HepG2 (cell line): ENCODE measurements at regions not wholly inside any gene's neighbourhood (a gene's known extent, or its start where the extent isn't known, plus 50 kb on each side); places are given as distances from the start of the nearest gene placed in this dataset.

ENCODE experiments used
- ATAC-seq: fragments of 200-7000 bp; cut with Tn5 transposase; 3 replicates; pipeline ENCODE4 v1.9.1; 2020; ENCODE audit warnings: mild to moderate bottlenecking, moderate library complexity
- BruUV-seq: library from RNA; stranded (reverse); fragments of 400-500 nt; replicated peaks from 2 replicates; lab custom pipeline; 2021; lab: Mats Ljungman, UMichigan
- CTCF ChIA-PET: fragments of 300-600 bp; formaldehyde crosslinking; extraction: SDS; loops from one replicate; lab custom pipeline; 2021; ENCODE audit warnings: low total read pairs, inconsistent platforms, low intra/inter-chr PET ratio; lab: Yijun Ruan, JAX
- POLR2A ChIA-PET: fragments of 350-600 bp; sonication (Branson Sonifier 250); formaldehyde crosslinking; loops from one replicate; lab custom pipeline; 2020; ENCODE audit warnings: antibody characterized with exemption, inconsistent platforms; lab: Yijun Ruan, JAX
- DNase-seq: peaks from one replicate; pipeline ENCODE4 v3.0.0-alpha.2; 2015; ENCODE audit warnings: low spot score
- FAIRE-seq: peaks from 3 replicates; lab custom pipeline; 2011; peaks lifted over from hg19 to GRCh38; lab: Jason Lieb, UNC
- H2AFZ ChIP-seq: one replicate; pipeline ENCODE4 v1.6.1; 2011; ENCODE audit warnings: low read length, inconsistent platforms
- H3K27ac ChIP-seq: fragments of 300-600 bp; 3 replicates; pipeline ENCODE4 v1.8.0; 2011; ENCODE audit warnings: mixed run types, mild to moderate bottlenecking, mixed read lengths, low read length, inconsistent platforms; ENCODE audit not compliant: insufficient read depth; ENCODE audit errors: extremely low read length
- H3K27me3 ChIP-seq, 2 experiments: fragments of 200-600 bp in 1 of 2; 2 replicates in 1 of 2; 3 replicates in 1 of 2; pipeline versions ENCODE4 v1.6.0 to v1.8.0; 2011; ENCODE audit warnings: low read length in 2 of 2, mild to moderate bottlenecking in 2 of 2, moderate library complexity in 2 of 2, inconsistent platforms in 1 of 2; ENCODE audit not compliant: insufficient read depth in 2 of 2, control insufficient read depth in 1 of 2
- H3K36me3 ChIP-seq, 2 experiments: fragments of 200-600 bp in 1 of 2; replicated peaks in 1 of 2; 2 replicates in 1 of 2; 3 replicates in 1 of 2; pipeline versions ENCODE4 v1.5.1 to v1.8.0; 2011; ENCODE audit warnings: low read length in 2 of 2, inconsistent platforms in 1 of 2; ENCODE audit not compliant: insufficient read depth in 2 of 2, control insufficient read depth in 1 of 2
- H3K4me1 ChIP-seq: 2 replicates; pipeline ENCODE4 v1.5.1; 2012; ENCODE audit warnings: low read length, inconsistent platforms; ENCODE audit not compliant: insufficient read depth
- H3K4me2 ChIP-seq: 2 replicates; pipeline ENCODE4 v1.6.0; 2011; ENCODE audit warnings: low read depth, low read length, inconsistent platforms
- H3K4me3 ChIP-seq, 3 experiments: fragments of 200-600 bp in 1 of 3; sonication (generic), shearing (Covaris generic) in 1 of 3; replicated peaks in 1 of 3; 2 replicates each; pipeline ENCODE4 v1.5.1; 2011 to 2016; ENCODE audit warnings: low read length in 3 of 3, inconsistent platforms in 2 of 3, low read depth in 2 of 3, mild to moderate bottlenecking in 2 of 3, control low read depth in 1 of 3, mixed read lengths in 1 of 3; ENCODE audit not compliant: insufficient read depth in 1 of 3
- H3K79me2 ChIP-seq: one replicate; pipeline ENCODE4 v1.6.1; 2011; ENCODE audit warnings: low read length, inconsistent platforms; ENCODE audit not compliant: insufficient read depth
- H3K9ac ChIP-seq: 2 replicates; pipeline ENCODE4 v1.6.0; 2011; ENCODE audit warnings: mild to moderate bottlenecking, low read depth, low read length, inconsistent platforms; ENCODE audit not compliant: insufficient read depth
- H3K9me3 ChIP-seq: 2 replicates; pipeline ENCODE4 v1.5.1; 2012; ENCODE audit warnings: mild to moderate bottlenecking, low read length
- H4K20me1 ChIP-seq: 2 replicates; pipeline ENCODE4 v1.6.0; 2011; ENCODE audit warnings: inconsistent platforms, mild to moderate bottlenecking, low read length, moderate library complexity; ENCODE audit not compliant: insufficient read depth
- KLF6 ChIP-seq: IDR thresholded peaks from 2 replicates; pipeline ENCODE4 v1.8.0; 2016; ENCODE audit warnings: missing biosample characterization, missing genetic modification reagents
- NR3C1 ChIP-seq: sonication (generic); formaldehyde crosslinking; IDR thresholded peaks from 2 replicates; pipeline ENCODE4 v1.4.0; 2020; ENCODE audit warnings: missing genetic modification reagents
- TEAD3 ChIP-seq: optimal IDR thresholded peaks from 2 replicates; pipeline ENCODE3; 2016; ENCODE audit warnings: borderline replicate concordance
- TSC22D2 ChIP-seq: sonication (generic); formaldehyde crosslinking; IDR thresholded peaks from 2 replicates; pipeline ENCODE4 v1.5.1; 2020; ENCODE audit warnings: missing genetic modification reagents, mild to moderate bottlenecking, borderline replicate concordance
- ZNF33A ChIP-seq: sonication (generic); formaldehyde crosslinking; IDR thresholded peaks from 2 replicates; pipeline ENCODE4 v1.5.1; 2020; ENCODE audit warnings: missing genetic modification reagents, mild to moderate bottlenecking, moderate library complexity, borderline replicate concordance
- ZNF431 ChIP-seq: sonication (generic); formaldehyde crosslinking; IDR thresholded peaks from 2 replicates; pipeline ENCODE4 v1.9.0; 2022; ENCODE audit warnings: missing genetic modification reagents, low read depth, mild to moderate bottlenecking, borderline replicate concordance
- ZNF776 ChIP-seq: sonication (generic); formaldehyde crosslinking; IDR thresholded peaks from 2 replicates; pipeline ENCODE4 v1.4.0; 2020; ENCODE audit warnings: mild to moderate bottlenecking, missing genetic modification reagents
- WGBS: methylation state at CpG from one replicate; pipeline ENCODE4 v1.1.6; 2017; ENCODE audit warnings: low lambda C conversion rate; 5-methylcytosine and 5-hydroxymethylcytosine counted together
- in situ Hi-C: cut with HindIII; loops from 2 replicates; pipeline ENCODE4 v1.10.0; 2017; ENCODE audit warnings: low pct_unique_long_range_greater_than_20kb; ENCODE audit not compliant: extremely low pct_ligation_motif_present
- intact Hi-C: fragments of 100-400 bp; cut with micrococcal nuclease; formaldehyde crosslinking; loops from one replicate; pipeline ENCODE4 v1.10.0; 2022; ENCODE audit not compliant: unreplicated experiment
- TF ChIP-seq, protein P1 (sequence below): sonication (generic); formaldehyde crosslinking; IDR thresholded peaks from 2 replicates; pipeline ENCODE4 v1.5.0; 2020; ENCODE audit warnings: missing genetic modification reagents, mild to moderate bottlenecking, borderline replicate concordance
- TF ChIP-seq, protein P2 (sequence below): sonication (generic); formaldehyde crosslinking; IDR thresholded peaks from 2 replicates; pipeline ENCODE4 v1.8.0; 2022; ENCODE audit warnings: missing genetic modification reagents, mild to moderate bottlenecking, moderate library complexity, borderline replicate concordance
- TF ChIP-seq, protein P3 (sequence below): sonication (generic); formaldehyde crosslinking; conservative IDR thresholded peaks from 2 replicates; pipeline ENCODE4 v1.4.0; 2020; ENCODE audit warnings: missing genetic modification reagents

DNA sequence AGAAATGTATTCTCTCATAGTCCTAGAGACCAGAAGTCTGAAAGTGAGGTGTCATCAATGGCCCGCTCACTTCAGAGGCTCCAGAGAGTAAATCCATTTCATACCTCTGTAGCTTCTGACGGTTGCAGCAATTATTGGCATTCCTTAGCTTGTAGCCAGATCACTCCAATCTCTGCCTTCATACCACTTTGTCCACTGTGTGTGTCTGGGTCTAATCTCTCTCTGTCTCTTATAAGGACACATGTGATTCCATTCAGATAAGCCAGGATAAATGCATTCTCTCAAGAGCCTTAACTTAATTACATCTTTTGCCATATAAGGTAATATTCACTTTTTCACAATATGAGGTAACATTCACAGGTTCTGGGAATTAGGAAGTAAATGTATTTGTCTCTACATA, 365.7 kb downstream of the GXYLT1 start (continued):
- no peak for TF ChIP-seq KLF6 (CRISPR knock-in tag)

DNA sequence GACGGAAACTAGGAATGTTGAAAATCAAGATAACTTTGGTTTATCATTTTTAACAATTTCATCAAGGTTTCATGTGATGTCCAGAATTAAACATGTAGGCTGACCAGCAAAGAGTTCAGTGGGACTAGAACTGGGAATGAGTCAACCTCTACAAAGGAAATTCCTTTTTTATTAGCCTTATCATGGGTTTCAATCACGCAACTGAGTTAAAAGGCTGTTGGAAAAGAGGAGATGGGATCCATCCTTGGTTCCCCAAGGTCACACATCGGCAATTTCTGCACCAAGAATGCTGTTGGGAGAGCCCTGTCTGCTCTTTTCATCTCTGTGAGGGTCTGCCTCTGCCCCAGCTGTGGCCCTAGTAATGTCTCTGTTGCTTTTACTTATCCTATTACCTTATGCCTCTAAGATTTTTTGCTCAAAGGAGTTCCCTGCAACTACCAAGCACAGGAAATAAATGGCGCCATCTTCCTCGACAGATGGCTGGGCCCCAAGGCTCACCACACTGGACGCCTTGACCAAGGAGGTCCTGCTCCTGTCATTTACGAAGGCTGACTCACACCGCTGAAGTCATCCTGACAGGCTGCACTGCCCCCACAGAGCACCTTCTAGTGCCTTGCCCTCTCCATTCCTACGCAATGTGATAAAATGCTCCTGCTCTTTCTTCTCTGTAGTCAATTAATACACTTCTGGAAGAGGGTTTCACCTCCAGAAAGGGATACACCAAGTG, 367.4 kb downstream of the GXYLT1 start:
- 14% methylated on average over 8 of the region's 9 CpGs for WGBS
- Histone ChIP-seq H3K9me3 (no peaks in the 10 kb centered on the region), H3K36me3 (no peaks in the 10 kb centered on the region), H2AFZ (no peak overlapping the region), H3K4me3 (no peak overlapping the region), H3K27ac (no peak overlapping the region), H3K79me2 (no peaks in the 10 kb centered on the region), H3K4me1 (no peaks in the 10 kb centered on the region), H3K4me2 (no peak overlapping the region), H3K9ac (no peak overlapping the region), H4K20me1 (no peaks in the 10 kb centered on the region), H3K27me3 (0 out of 5 replicates have a peak, but pooled peaks cover 0 to 2% of the 10 kb centered on the region in 2 experiments)
- POLR2A ChIA-PET, result no interaction called here
- in situ Hi-C loops (no loop called here), intact Hi-C loops (no loop called here)
- CTCF ChIA-PET, result no interaction called here
- ATAC-seq (no peak), FAIRE-seq (no peak), DNase-seq (no peak)
- BruUV-seq, result no TSS peak
- TF ChIP-seq, protein P1, sequence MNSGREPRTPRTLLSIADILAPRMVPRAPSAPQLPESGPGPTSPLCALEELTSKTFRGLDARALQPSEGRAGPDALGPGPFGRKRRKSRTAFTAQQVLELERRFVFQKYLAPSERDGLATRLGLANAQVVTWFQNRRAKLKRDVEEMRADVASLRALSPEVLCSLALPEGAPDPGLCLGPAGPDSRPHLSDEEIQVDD (CRISPR knock-in tag), result no peak
- TF ChIP-seq ZNF776 (CRISPR knock-in tag) (no peak), TEAD3 (no peak), ZNF431 (no peak), TSC22D2 (CRISPR knock-in tag) (no peak), ZNF33A (CRISPR knock-in tag) (no peak), NR3C1 (CRISPR knock-in tag) (no peak)
- TF ChIP-seq, protein P2, sequence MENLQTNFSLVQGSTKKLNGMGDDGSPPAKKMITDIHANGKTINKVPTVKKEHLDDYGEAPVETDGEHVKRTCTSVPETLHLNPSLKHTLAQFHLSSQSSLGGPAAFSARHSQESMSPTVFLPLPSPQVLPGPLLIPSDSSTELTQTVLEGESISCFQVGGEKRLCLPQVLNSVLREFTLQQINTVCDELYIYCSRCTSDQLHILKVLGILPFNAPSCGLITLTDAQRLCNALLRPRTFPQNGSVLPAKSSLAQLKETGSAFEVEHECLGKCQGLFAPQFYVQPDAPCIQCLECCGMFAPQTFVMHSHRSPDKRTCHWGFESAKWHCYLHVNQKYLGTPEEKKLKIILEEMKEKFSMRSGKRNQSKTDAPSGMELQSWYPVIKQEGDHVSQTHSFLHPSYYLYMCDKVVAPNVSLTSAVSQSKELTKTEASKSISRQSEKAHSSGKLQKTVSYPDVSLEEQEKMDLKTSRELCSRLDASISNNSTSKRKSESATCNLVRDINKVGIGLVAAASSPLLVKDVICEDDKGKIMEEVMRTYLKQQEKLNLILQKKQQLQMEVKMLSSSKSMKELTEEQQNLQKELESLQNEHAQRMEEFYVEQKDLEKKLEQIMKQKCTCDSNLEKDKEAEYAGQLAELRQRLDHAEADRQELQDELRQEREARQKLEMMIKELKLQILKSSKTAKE, result no peak
- TF ChIP-seq, protein P3, sequence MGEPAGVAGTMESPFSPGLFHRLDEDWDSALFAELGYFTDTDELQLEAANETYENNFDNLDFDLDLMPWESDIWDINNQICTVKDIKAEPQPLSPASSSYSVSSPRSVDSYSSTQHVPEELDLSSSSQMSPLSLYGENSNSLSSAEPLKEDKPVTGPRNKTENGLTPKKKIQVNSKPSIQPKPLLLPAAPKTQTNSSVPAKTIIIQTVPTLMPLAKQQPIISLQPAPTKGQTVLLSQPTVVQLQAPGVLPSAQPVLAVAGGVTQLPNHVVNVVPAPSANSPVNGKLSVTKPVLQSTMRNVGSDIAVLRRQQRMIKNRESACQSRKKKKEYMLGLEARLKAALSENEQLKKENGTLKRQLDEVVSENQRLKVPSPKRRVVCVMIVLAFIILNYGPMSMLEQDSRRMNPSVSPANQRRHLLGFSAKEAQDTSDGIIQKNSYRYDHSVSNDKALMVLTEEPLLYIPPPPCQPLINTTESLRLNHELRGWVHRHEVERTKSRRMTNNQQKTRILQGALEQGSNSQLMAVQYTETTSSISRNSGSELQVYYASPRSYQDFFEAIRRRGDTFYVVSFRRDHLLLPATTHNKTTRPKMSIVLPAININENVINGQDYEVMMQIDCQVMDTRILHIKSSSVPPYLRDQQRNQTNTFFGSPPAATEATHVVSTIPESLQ (CRISPR knock-in tag), result no peak
